Fibroblast of lung (primary cell): ENCODE measurements at regions not wholly inside any gene's neighbourhood (a gene's known extent, or its start where the extent isn't known, plus 50 kb on each side); places are given as distances from the start of the nearest gene placed in this dataset.

Experiments used
- CTCF ChIP-seq, 2 donors: IDR thresholded peaks in 1 of 2; conservative IDR thresholded peaks in 1 of 2; 1 replicate in 1 of 2; 2 replicates in 1 of 2; pipeline ENCODE4 v1.5.1; 2011 to 2012; ENCODE audit warnings: low read length in 2 of 2, control low read depth in 1 of 2, inconsistent platforms in 1 of 2, low read depth in 1 of 2, mild to moderate bottlenecking in 1 of 2
- EZH2 ChIP-seq: IDR thresholded peaks from 2 replicates; pipeline ENCODE4 v1.5.1; 2012; ENCODE audit warnings: low read length, control low read depth, mild to moderate bottlenecking; ENCODE audit errors: missing control alignments

DNA sequence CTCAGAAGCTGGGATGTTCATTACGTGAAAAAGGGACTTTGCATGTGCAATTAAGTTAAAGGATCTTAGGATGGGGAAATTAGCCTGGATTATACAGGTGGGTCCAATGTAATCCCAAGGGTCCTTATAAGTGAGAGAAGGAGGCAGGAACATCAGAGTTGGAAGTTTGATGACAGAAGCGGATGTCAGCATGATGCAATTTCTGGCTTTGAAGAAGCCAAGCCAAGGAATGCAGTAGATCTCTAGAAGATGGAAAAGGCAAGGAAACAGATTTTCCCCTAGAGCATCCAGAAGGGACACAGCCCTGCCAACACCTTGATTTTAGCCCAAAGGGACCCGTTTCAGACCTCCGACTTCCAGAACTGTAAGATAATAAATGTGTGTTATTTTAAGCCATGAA is 136.4 kb downstream of the LNPK start:
- TF ChIP-seq CTCF (conservative IDR thresholded peaks at IDR 0.05 in 1 of 2, IDR thresholded peaks at IDR 0.05 in 1 of 2; ENCODE audit: low read depth in 1 of 2, low read length in 2 of 2), result no peak
- TF ChIP-seq EZH2, result no peak
